GM03348 (cell line): ENCODE measurements at regions not wholly inside any gene's neighbourhood (a gene's known extent, or its start where the extent isn't known, plus 50 kb on each side); places are given as distances from the start of the nearest gene placed in this dataset.
"Not testable (repeated sequence)": the region's sequence is repeated elsewhere in the genome, so short reads cannot be mapped to it uniquely, and the experiment has no call there.

Experiments
- DNase-seq: peaks from one replicate; pipeline ENCODE4 v3.0.0; 2012; ENCODE audit warnings: low spot score

- DNase-seq: no peak
Observed at GRCh38 chr2:375956-376307, 88.0 kb upstream of the ALKAL2 start.

DNA sequence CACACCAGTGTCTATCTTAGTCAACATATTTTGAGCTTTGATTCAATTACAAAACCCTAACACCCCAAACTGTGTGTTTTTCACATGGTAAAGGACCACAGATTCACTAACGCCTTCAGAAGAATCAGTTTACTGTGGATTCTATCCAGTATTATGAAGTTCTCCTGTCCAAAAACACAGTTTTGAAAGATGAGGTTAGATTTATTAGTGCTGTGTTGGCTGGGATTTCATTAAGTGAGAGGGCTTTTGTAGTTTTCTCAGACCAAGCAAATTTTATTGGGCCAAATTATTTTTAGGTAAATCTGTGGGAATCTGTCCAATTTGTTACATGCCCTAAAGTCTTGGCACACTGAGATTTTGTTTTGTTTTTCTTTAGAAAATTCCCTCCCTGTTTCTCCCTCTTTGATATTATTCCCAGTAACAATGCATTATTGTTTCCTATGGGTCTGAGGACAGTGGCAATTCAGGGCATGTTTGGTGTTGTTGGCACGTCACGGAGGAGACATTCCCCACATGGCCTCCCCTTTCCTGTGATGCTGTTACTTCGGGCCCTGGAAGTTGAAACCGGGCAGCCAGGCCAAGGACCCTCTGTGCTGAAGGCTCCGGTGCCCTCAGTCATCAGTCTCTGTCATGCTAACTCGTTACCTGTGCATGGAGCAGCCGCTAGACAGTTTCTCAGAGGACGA lies 87.5 kb upstream of the ALKAL2 start:
- DNase-seq: no peak

GRCh38 chr2:368386-368785 lies 80.5 kb upstream of the ALKAL2 start:
- DNase-seq: no peak

DNA sequence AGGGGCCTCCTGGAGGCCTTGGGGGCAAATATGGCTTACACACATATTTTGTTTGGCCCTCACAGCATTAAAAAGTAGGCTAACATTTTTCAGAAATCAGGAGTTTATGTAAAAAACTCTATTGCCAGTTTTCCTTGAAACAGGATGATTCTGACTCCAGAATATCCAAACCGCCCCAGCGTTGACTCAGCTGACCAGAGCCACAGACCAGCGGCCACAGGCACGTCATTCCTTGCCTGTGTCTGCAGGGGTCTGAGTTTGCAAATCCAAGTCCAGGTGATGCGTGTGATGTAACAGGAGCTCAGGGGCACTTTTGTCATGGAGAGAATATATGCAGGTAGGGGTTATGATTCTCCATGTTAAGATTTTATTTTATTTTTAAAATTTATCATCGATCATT lies 79.4 kb upstream of the ALKAL2 start:
- no peak for DNase-seq

DNA sequence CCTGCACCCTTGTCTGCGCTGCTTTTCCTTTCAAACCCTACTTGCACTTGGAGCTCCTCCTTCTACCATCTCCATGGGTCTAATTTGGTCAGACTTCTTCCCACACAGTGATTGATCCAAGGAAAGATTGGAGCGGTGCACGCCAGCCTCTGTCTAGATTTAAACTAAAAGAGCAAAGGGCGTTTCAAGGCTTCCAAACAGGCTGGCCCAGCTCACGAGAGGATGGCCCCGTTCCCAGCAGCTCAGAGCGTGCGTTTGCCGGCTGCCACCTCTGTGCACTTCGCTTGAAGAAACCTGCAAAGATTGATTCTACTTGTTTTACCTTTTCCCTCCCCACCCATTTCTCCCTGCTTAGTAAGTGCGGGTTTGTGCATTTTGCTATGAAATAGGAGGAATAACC lies 78.8 kb upstream of the ALKAL2 start:
- DNase-seq: no peak

GRCh38 chr2:365367-366275 lies 77.7 kb upstream of the ALKAL2 start:
- DNase-seq: no peak

DNA sequence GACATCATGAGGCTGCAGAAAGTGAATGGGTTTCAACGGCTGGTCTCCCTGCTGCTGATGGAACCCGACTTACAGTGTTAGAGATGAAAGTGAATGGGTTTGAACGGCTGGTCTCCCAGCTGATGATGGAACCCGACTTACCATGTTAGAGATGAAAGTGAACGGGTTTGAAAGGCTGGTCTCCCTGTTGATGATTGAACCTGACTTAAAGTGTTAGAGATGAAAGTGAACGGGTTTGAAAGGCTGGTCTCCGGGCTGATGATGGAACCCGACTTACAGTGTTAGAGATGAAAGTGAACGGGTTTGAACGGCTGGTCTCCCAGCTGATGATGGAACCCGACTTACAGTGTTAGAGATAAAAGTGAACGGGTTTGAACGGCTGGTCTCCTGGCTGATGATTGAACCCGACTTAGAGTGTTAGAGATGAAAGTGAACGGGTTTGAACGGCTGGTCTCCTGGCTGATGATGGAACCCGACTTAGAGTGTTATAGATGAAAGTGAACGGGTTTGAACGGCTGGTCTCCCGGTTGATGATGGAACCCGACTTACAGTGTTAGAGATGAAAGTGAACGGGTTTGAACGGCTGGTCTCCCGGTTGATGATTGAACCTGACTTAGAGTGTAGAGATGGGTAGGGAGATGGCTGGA lies 76.1 kb upstream of the ALKAL2 start:
- no peak for DNase-seq

GRCh38 chr2:362924-363323 lies 75.0 kb upstream of the ALKAL2 start:
- no peak for DNase-seq

- DNase-seq: no peak
Observed at GRCh38 chr2:360124-360523, 72.2 kb upstream of the ALKAL2 start.

DNA sequence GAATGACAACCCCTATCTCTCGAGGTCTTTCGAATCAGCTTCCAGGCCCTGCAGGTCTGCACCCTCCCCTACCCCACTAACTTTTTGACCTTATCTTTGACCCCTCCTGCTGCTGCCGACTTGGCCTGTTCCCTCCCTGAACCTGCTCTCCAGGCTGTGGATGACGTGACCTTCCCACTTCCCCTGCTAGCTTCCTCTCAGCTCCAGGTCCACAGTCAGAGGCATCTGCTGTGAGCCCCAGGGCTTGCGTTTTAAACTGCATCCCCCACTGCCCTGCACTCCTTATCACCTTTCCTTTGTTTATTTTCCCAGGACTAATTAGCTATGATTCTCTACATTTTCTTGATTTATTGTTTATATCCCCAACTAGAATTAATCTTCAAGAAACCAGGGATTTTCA lies 71.2 kb upstream of the ALKAL2 start:
- no peak for DNase-seq

DNA sequence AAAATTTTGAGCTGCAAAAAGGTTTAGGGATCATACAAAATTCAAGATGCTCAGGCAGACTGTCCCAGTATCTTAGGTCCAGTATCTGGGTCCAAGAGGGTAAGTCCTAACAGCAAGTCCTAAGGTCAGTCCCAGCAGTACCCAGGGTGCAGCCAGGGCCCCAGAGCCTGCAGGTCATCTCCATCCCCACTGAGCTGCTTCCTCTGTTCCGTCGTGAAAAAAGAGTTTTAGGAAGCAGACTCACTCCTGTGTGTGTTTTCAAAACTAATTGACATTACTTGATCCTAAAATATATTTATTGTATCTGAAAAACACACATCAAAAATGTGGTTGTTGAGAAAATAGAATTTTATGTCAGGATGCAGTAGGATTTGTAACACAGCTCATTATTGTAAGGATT lies 69.9 kb upstream of the ALKAL2 start:
- no peak for DNase-seq

GRCh38 chr2:356304-356703 lies 68.4 kb upstream of the ALKAL2 start:
- DNase-seq: not testable (repeated sequence)

DNA sequence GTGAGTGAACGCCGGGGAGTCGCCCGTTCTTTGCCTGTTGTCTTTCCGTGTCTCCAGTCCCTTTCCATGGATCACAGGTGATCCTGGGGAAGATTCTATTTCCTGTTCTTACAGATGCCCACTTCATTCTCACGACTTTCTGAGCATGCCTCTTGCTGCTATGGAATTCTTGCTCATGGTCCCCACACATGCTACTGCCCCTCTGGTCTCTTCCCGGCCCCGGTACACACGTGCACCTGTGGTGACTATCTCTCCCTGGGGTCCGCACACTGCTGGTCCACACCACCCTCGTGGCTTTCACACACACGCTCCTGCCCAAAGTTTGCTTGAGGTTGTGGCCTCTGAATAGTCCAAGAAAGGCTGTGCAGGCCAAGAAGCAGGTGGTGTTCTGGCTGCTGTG lies 67.9 kb upstream of the ALKAL2 start:
- DNase-seq: no peak

- no peak for DNase-seq
Observed at GRCh38 chr2:352696-353095, 64.8 kb upstream of the ALKAL2 start.

- no peak for DNase-seq
Observed at GRCh38 chr2:349390-349789, 61.5 kb upstream of the ALKAL2 start.

- no peak for DNase-seq
Observed at GRCh38 chr2:348361-348916, 60.5 kb upstream of the ALKAL2 start.

DNA sequence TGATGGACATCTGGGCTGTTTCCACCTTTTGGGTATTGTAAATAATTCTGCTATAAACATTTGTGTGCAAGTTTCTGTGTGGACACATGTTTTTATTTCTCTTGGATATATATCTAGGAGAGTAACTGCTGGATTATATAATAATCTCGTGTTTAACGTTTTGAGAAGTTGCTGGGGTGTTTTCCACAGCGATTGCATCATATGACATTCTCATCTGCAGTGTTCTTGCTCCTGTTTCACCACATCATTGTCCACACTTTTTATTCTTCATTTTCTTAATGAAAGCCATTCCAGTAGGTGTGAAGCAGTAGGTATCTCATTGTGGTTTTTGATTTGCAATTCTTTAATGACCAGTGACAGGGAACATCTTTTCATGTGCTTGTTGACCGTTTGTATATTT lies 56.9 kb upstream of the ALKAL2 start:
- no peak for DNase-seq

DNA sequence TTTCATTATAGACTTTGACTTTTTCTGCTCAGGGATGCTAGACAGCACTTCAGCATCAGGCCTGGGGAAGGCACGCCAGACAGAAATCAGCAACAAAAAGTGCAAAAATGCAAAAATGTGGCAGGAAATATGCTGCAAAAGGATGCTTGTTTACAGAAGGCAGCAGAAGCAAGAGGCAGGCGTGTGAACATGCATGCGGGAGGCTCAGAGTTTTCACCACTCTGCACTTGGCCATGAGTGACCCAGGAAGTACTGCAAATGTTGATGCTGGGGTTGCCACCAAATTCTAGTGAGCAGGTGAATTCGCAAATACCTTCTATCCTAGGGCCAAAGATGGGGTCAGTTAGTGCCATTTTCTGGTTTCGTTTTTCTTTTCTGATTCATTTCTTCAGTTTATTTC lies 55.5 kb upstream of the ALKAL2 start:
- no peak for DNase-seq

GRCh38 chr2:341912-342311 lies 54.0 kb upstream of the ALKAL2 start:
- no peak for DNase-seq

DNA sequence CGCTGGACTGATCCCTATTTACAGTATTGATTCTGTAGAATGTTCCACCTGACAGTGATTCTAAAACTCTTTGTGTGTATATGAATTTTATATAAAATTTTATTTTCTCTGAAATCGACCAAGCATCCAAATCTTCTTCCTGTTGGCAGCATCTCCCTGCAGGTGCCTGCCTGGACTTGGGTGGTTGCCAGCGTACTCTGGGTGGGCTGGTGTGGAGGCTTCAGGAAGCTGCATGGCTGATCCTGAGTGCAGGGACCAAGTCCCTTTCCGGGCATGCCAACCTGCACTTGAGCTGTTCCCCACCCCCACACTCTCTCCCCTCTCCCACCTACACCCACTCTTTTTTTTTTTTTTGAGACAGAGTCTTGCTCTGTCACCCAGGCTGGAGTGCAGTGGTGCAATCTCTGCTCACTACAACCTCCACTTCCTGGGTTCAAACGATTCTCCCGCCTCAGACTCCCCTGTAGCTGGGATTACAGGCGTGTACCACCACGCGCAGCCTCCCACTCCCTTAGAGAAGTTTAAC lies 53.2 kb upstream of the ALKAL2 start:
- DNase-seq: no peak
